Ovary (tissue), 7 donors: ENCODE measurements at regions not wholly inside any gene's neighbourhood (a gene's known extent, or its start where the extent isn't known, plus 50 kb on each side); places are given as distances from the start of the nearest gene placed in this dataset.
"Not testable (repeated sequence)": the region's sequence is repeated elsewhere in the genome, so short reads cannot be mapped to it uniquely, and the experiment has no call there.

Experiments used
- DNase-seq, 5 donors: peaks; one replicate each; pipeline ENCODE4 v3.0.0-alpha.2; 2019 to 2020
- H3K27ac ChIP-seq, 2 donors: fragments of 200-600 bp; one replicate each; pipeline versions ENCODE4 v1.5.1 to v1.8.0; 2019 to 2022
- H3K27me3 ChIP-seq: fragments of 200-600 bp; one replicate; pipeline ENCODE4 v1.8.0; 2022
- H3K36me3 ChIP-seq: fragments of 200-600 bp; sonication (generic); one replicate; pipeline ENCODE4 v1.5.1; 2019
- H3K4me1 ChIP-seq: one replicate; pipeline ENCODE4 v1.8.1; 2013; ENCODE audit warnings: mild to moderate bottlenecking, moderate library complexity; ENCODE audit not compliant: insufficient read depth
- H3K4me3 ChIP-seq: fragments of 200-600 bp; sonication (generic); one replicate; pipeline ENCODE4 v1.5.1; 2017
- H3K9me3 ChIP-seq, 2 donors: fragments of 200-600 bp in 1 of 2; sonication (generic) in 1 of 2; one replicate each; pipeline versions ENCODE4 v1.5.1 to v1.8.1; 2013 to 2019; ENCODE audit warnings: mild to moderate bottlenecking in 1 of 2, moderate library complexity in 1 of 2
- EP300 ChIP-seq: sonication (generic); formaldehyde crosslinking; IDR thresholded peaks from one replicate; pipeline ENCODE4 v1.6.1; 2017; ENCODE audit warnings: antibody characterized with exemption
- POLR2A ChIP-seq: fragments of 450-650 bp; IDR thresholded peaks from one replicate; pipeline ENCODE4 v1.6.1; 2017; ENCODE audit warnings: antibody characterized with exemption, mild to moderate bottlenecking, moderate library complexity
- WGBS, 3 donors: extraction: QIAGEN DNeasy Blood & Tissue Kit in 1 of 3; methylation state at CpG; one replicate each; pipeline versions ENCODE4 v1.1.5 to v1.1.7; 2013 to 2017; 5-methylcytosine and 5-hydroxymethylcytosine counted together
- intact Hi-C, 4 donors: fragments of 100-400 bp; cut with DNase I; formaldehyde crosslinking; loops; one replicate each; pipeline versions ENCODE4 v1.11.0 to v1.15.1; 2022 to 2023
- TF ChIP-seq, protein P1 (sequence below), 3 donors: fragments of 450-650 bp in 2 of 3; fragments of 200-600 bp in 1 of 3; IDR thresholded peaks; one replicate each; pipeline versions ENCODE4 v1.5.1 to v1.8.0; 2016 to 2022; ENCODE audit warnings: antibody characterized with exemption in 3 of 3, mild to moderate bottlenecking in 1 of 3
- donor health status: DM: no; HTN: no; CAD: no; lungs with moderate emphysema.
- donor health status: DM: no; HTN: no; CAD: no.
- donor health status: Bipolar disorder and iron deficiency.
- donor health status: DM: no; HTN: no; CAD: no.
- donor health status: DM: yes; HTN: yes; CAD: no.

DNA sequence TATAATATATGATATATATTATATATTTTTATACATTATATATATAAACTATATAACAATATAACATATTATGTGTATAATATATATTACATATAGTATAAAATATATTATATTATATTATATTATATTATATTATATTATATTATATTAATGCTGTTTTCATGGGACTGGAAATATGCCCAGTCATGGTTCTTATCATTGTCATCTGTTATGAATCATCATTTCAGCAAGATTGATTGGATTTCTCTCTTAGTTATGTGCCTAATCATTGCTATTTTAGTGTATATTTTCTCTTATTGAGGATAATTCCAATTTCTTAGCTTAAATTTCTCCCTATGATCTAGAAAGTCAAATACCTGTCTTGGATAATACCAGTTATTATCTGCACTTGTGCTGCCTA is 617.8 kb downstream of the TRIB2 start:
- no peak for DNase-seq
- intact Hi-C loops = no loop called here
- Histone ChIP-seq H3K27me3 (no peaks in the 10 kb centered on the region), H3K4me1 (no peaks in the 10 kb centered on the region), H3K9me3 (no peaks in the 10 kb centered on the region), H3K27ac (no peak overlapping the region), H3K4me3 (no peak overlapping the region), H3K36me3 (no peaks in the 10 kb centered on the region)
- no peak for TF ChIP-seq EP300
- no peak for TF ChIP-seq POLR2A
- TF ChIP-seq, protein P1, sequence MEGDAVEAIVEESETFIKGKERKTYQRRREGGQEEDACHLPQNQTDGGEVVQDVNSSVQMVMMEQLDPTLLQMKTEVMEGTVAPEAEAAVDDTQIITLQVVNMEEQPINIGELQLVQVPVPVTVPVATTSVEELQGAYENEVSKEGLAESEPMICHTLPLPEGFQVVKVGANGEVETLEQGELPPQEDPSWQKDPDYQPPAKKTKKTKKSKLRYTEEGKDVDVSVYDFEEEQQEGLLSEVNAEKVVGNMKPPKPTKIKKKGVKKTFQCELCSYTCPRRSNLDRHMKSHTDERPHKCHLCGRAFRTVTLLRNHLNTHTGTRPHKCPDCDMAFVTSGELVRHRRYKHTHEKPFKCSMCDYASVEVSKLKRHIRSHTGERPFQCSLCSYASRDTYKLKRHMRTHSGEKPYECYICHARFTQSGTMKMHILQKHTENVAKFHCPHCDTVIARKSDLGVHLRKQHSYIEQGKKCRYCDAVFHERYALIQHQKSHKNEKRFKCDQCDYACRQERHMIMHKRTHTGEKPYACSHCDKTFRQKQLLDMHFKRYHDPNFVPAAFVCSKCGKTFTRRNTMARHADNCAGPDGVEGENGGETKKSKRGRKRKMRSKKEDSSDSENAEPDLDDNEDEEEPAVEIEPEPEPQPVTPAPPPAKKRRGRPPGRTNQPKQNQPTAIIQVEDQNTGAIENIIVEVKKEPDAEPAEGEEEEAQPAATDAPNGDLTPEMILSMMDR (IDR thresholded peaks at IDR 0.05) = no peak

DNA sequence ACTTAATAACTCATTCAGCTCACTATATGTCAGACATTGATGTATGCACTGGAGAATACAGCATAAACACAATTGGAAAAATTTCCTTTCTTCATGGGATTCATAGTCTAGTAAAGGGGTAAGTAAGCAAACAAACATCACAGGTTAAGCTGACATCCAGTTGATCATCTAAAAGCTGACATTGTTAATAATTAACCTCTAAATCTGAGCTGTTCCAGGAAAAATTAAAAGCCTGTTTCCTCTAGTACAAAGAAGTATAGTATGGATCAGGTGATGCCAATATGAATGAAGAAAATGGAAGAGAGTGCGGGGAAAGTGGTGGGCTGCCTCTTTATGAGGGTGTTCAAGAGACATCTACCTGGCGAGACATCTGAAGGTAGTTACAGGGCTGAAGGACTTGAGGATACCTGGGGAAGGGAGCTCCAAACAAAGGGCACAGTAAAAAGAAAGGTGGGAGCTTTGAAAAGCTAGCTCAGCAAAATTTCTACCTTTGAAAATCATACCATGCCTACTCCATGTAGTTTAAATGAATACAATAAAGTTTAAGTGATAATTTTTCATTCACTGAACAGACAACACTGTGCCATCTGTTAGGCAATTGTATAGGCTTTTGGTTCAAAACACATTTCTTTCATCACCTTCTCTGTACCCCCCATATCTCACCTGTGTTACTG is 619.3 kb downstream of the TRIB2 start:
- intact Hi-C loops = no loop called here
- no peak for DNase-seq
- Histone ChIP-seq H3K27me3 (no peaks in the 10 kb centered on the region), H3K9me3 (no peaks in the 10 kb centered on the region), H3K36me3 (no peaks in the 10 kb centered on the region), H3K27ac (no peak overlapping the region), H3K4me1 (no peaks in the 10 kb centered on the region), H3K4me3 (no peak overlapping the region)
- TF ChIP-seq POLR2A = no peak
- 91 to 99% (median 96%) methylated on average over 2 of the region's 2 CpGs for WGBS, 3 donors

DNA sequence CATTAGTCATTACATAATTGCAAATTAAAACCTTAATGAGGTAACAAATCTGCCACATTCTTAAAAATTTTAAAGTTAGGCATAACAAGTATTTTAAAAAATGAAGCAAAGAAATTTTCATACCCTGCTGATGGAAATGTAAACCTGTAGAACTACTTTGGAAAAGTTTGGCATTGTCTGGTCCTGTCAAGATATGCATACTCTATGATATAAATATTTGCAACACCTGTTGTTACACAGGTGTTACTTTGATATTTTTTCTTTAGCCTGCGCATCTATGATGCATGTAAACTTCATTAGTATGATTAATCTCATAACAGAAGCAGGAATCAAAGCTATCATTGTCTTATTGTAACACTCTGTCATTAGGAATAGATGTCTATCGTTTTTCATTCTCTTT is 634.3 kb downstream of the TRIB2 start:
- intact Hi-C loops = no loop called here
- Histone ChIP-seq H3K4me3 (no peak overlapping the region), H3K9me3 (no peaks in the 10 kb centered on the region), H3K27ac (no peak overlapping the region), H3K36me3 (no peaks in the 10 kb centered on the region), H3K4me1 (no peaks in the 10 kb centered on the region), H3K27me3 (no peaks in the 10 kb centered on the region)
- TF ChIP-seq, protein P1 (IDR thresholded peaks at IDR 0.05) = no peak
- TF ChIP-seq POLR2A (no peak), EP300 (no peak)
- no peak for DNase-seq
- WGBS, 3 donors = 85 to 89% (median 89%) methylated on average over 2 of the region's 2 CpGs

DNA sequence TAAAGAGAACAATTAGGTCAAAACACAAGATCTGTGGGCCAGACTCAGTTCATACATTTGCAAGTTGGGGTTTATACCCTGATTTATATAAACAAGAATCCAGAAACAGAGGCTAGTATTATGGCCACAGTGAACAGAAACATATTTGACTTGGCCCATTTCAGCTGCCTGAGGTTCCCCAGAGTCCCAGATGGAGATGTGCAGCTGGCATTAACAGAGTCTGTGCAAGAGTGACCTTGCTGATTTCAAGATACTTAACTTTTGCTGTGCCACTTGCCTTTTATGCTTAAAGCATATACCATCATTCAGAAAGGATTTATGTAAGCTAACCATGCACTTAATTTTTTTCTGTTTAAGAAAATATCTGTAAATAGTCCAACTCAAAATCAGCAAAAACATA is 636.3 kb downstream of the TRIB2 start:
- intact Hi-C loops = no loop called here
- Histone ChIP-seq H3K9me3 (no peaks in the 10 kb centered on the region), H3K36me3 (no peaks in the 10 kb centered on the region), H3K27me3 (no peaks in the 10 kb centered on the region), H3K4me1 (no peaks in the 10 kb centered on the region), H3K4me3 (no peak overlapping the region), H3K27ac (no peak overlapping the region)
- no peak for TF ChIP-seq POLR2A
- TF ChIP-seq, protein P1 (IDR thresholded peaks at IDR 0.05) = no peak
- no peak for TF ChIP-seq EP300
- DNase-seq = no peak

DNA sequence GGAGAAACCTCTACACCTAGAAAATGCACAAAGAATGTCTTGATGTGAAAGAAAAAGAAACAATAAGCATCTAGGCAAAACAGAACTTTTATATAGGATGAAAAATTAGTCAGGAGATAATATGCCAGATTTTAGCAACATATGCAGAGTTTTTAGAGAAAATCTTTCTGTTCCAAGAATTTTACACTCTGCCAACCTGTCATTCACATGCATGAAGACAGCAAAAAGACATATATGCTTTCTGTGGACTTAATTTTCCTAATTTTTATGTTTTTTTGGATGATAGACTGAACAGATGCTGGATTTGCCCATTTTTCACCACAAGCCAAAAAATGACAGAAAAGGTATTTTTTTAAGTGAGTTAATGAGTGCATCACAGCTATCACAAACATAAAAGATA is 637.3 kb downstream of the TRIB2 start:
- intact Hi-C loops = no loop called here

DNA sequence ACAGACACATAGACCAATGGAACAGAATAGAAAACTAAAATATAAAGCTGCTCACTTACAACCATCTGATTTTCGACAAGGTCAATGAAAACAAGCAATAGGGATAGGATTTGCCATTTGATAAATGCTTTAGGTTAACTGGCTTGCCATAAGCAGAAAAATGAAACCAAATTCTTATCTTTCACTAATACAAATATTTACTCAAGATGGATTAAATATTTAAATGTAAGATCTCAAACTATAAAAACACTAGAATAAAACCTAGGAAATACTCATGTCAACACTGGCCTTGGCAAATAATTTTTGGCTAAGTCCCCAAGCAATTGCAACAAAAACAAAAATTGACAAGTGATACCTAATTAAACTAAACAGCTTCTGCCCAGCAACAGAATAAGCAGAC is 665.2 kb downstream of the TRIB2 start:
- H3K27ac ChIP-seq, H3K4me1 ChIP-seq, DNase-seq, H3K36me3 ChIP-seq, H3K9me3 ChIP-seq, H3K4me3 ChIP-seq, H3K27me3 ChIP-seq, intact Hi-C loops: not testable (repeated sequence)
- 24 to 40% (median 25%) methylated on average over 1 of the region's 1 CpG for WGBS, 3 donors

More for the DNA sequence above, 637.3 kb downstream of the TRIB2 start:
- Histone ChIP-seq H3K36me3 (no peaks in the 10 kb centered on the region), H3K4me3 (no peak overlapping the region), H3K4me1 (no peaks in the 10 kb centered on the region), H3K9me3 (no peaks in the 10 kb centered on the region), H3K27me3 (no peaks in the 10 kb centered on the region), H3K27ac (no peak overlapping the region)
- DNase-seq = no peak
- TF ChIP-seq POLR2A = no peak
- TF ChIP-seq, protein P1 (IDR thresholded peaks at IDR 0.05) = no peak
- no peak for TF ChIP-seq EP300

DNA sequence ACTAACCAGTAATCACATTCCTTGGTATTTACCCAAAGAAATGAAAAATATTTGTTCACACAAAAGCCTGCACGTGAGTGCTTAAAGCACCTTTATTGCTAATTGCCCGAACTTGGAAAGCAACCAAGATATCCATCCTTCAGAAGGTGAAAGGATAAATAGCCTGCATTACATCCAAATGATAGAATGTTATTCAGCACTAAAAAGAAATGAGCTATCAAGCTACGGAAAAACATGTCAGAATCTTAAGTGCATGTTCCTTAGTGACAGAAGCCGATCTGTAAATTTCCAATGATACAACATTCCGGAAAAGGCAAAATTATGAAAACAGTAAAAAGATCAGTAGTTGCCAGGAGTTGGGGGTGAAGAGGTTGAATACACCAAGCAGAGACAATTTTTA is 672.4 kb downstream of the TRIB2 start:
- H3K4me3 ChIP-seq, H3K4me1 ChIP-seq, intact Hi-C loops, H3K36me3 ChIP-seq, H3K9me3 ChIP-seq, H3K27me3 ChIP-seq, H3K27ac ChIP-seq, DNase-seq: not testable (repeated sequence)
- 77 to 86% (median 77%) methylated on average over 5 of the region's 5 CpGs for WGBS, 3 donors
